ENCODE measurements at regions not wholly inside any gene's neighbourhood (a gene's known extent, or its start where the extent isn't known, plus 50 kb on each side); places are given as distances from the start of the nearest gene placed in this dataset.

- H3K27ac Mint-ChIP-seq, result no peak overlapping the region
- peaks cover 0 to 9% (median 3%) of the 10 kb centered on the region in 8 donors for H3K9me3 Mint-ChIP-seq
- POLR2A ChIA-PET (ENCODE audit: partially characterized antibody), result no interaction called here
- no peak for DNase-seq
- no peaks in the 10 kb centered on the region for H3K36me3 ChIP-seq (ENCODE audit: insufficient read depth, low read length)
- H3K27ac ChIP-seq (ENCODE audit: low read depth, low read length), result no peak overlapping the region
- H3K4me3 ChIP-seq (ENCODE audit: low read length in 2 of 2), result no peak overlapping the region
- H3K4me1 ChIP-seq (ENCODE audit: insufficient read depth, low read length), result no peaks in the 10 kb centered on the region
- no peaks in the 10 kb centered on the region for H3K4me1 Mint-ChIP-seq
- no peaks in the 10 kb centered on the region for H3K27me3 ChIP-seq (ENCODE audit: insufficient read depth, low read length)
- CTCF ChIA-PET (ENCODE audit: partially characterized antibody), result no interaction called here
- no peaks in the 10 kb centered on the region for H3K27me3 Mint-ChIP-seq
- H3K36me3 Mint-ChIP-seq, result peaks cover 0 to 3% of the 10 kb centered on the region in 2 donors
- no peaks in the 10 kb centered on the region for H3K9me3 ChIP-seq (ENCODE audit: control insufficient read depth in 1 of 2, low read length in 2 of 2)
- no peak overlapping the region for H3K4me3 Mint-ChIP-seq
- intact Hi-C loops (cut with micrococcal nuclease), result no loop called here
Measured at GRCh38 chr14:40123816-40124215, 691.6 kb upstream of the FBXO33 start.

GRCh38 chr14:40122968-40123648 is 690.9 kb upstream of the FBXO33 start:
- H3K27me3 Mint-ChIP-seq, result no peaks in the 10 kb centered on the region
- peaks cover 0 to 7% (median 4%) of the 10 kb centered on the region in 8 donors for H3K9me3 Mint-ChIP-seq
- H3K27ac Mint-ChIP-seq, result no peak overlapping the region
- no peak overlapping the region for H3K27ac ChIP-seq (ENCODE audit: low read depth, low read length)
- intact Hi-C loops (cut with micrococcal nuclease), result no loop called here
- H3K36me3 Mint-ChIP-seq, result peaks cover 0 to 3% of the 10 kb centered on the region in 2 donors
- H3K4me1 ChIP-seq (ENCODE audit: insufficient read depth, low read length), result no peaks in the 10 kb centered on the region
- H3K4me3 Mint-ChIP-seq, result no peak overlapping the region
- no peaks in the 10 kb centered on the region for H3K9me3 ChIP-seq (ENCODE audit: control insufficient read depth in 1 of 2, low read length in 2 of 2)
- POLR2A ChIA-PET (ENCODE audit: partially characterized antibody), result no interaction called here
- CTCF ChIA-PET (ENCODE audit: partially characterized antibody), result no interaction called here
- H3K36me3 ChIP-seq (ENCODE audit: insufficient read depth, low read length), result no peaks in the 10 kb centered on the region
- no peak overlapping the region for H3K4me3 ChIP-seq (ENCODE audit: low read length in 2 of 2)
- H3K27me3 ChIP-seq (ENCODE audit: insufficient read depth, low read length), result no peaks in the 10 kb centered on the region
- H3K4me1 Mint-ChIP-seq, result no peaks in the 10 kb centered on the region
- no peak for DNase-seq

GRCh38 chr14:40119765-40120164 is 687.5 kb upstream of the FBXO33 start:
- peaks cover 0 to 7% (median 0%) of the 10 kb centered on the region in 8 donors for H3K9me3 Mint-ChIP-seq
- H3K27me3 Mint-ChIP-seq, result no peaks in the 10 kb centered on the region
- no peaks in the 10 kb centered on the region for H3K36me3 ChIP-seq (ENCODE audit: insufficient read depth, low read length)
- CTCF ChIA-PET (ENCODE audit: partially characterized antibody), result no interaction called here
- H3K4me1 Mint-ChIP-seq, result no peaks in the 10 kb centered on the region
- H3K9me3 ChIP-seq (ENCODE audit: control insufficient read depth in 1 of 2, low read length in 2 of 2), result no peaks in the 10 kb centered on the region
- no peaks in the 10 kb centered on the region for H3K27me3 ChIP-seq (ENCODE audit: insufficient read depth, low read length)
- no peak overlapping the region for H3K4me3 ChIP-seq (ENCODE audit: low read length in 2 of 2)
- H3K27ac Mint-ChIP-seq, result no peak overlapping the region
- no peaks in the 10 kb centered on the region for H3K36me3 Mint-ChIP-seq
- DNase-seq, result no peak
- no peak overlapping the region for H3K27ac ChIP-seq (ENCODE audit: low read depth, low read length)
- no peaks in the 10 kb centered on the region for H3K4me1 ChIP-seq (ENCODE audit: insufficient read depth, low read length)
- POLR2A ChIA-PET (ENCODE audit: partially characterized antibody), result no interaction called here
- H3K4me3 Mint-ChIP-seq, result no peak overlapping the region
- intact Hi-C loops (cut with micrococcal nuclease), result no loop called here

GRCh38 chr14:40119321-40119720 is 687.1 kb upstream of the FBXO33 start:
- H3K4me1 Mint-ChIP-seq, result no peaks in the 10 kb centered on the region
- H3K27ac Mint-ChIP-seq, result no peak overlapping the region
- intact Hi-C loops (cut with micrococcal nuclease), result no loop called here
- no peaks in the 10 kb centered on the region for H3K36me3 ChIP-seq (ENCODE audit: insufficient read depth, low read length)
- H3K27me3 ChIP-seq (ENCODE audit: insufficient read depth, low read length), result no peaks in the 10 kb centered on the region
- no peaks in the 10 kb centered on the region for H3K27me3 Mint-ChIP-seq
- H3K9me3 Mint-ChIP-seq, result peaks cover 0 to 7% (median 0%) of the 10 kb centered on the region in 8 donors
- ChIA-PET CTCF (ENCODE audit: partially characterized antibody) (no interaction called here), POLR2A (ENCODE audit: partially characterized antibody) (no interaction called here)
- H3K9me3 ChIP-seq (ENCODE audit: control insufficient read depth in 1 of 2, low read length in 2 of 2), result no peaks in the 10 kb centered on the region
- H3K36me3 Mint-ChIP-seq, result no peaks in the 10 kb centered on the region
- DNase-seq, result no peak
- H3K4me1 ChIP-seq (ENCODE audit: insufficient read depth, low read length), result no peaks in the 10 kb centered on the region
- H3K27ac ChIP-seq (ENCODE audit: low read depth, low read length), result no peak overlapping the region
- H3K4me3 Mint-ChIP-seq, result no peak overlapping the region
- no peak overlapping the region for H3K4me3 ChIP-seq (ENCODE audit: low read length in 2 of 2)

GRCh38 chr14:40115583-40115982 is 683.4 kb upstream of the FBXO33 start:
- intact Hi-C loops (cut with micrococcal nuclease), result no loop called here
- Histone ChIP-seq H3K36me3 (ENCODE audit: insufficient read depth, low read length) (no peaks in the 10 kb centered on the region), H3K27ac (ENCODE audit: low read depth, low read length) (no peak overlapping the region), H3K4me1 (ENCODE audit: insufficient read depth, low read length) (no peaks in the 10 kb centered on the region), H3K9me3 (ENCODE audit: control insufficient read depth in 1 of 2, low read length in 2 of 2) (no peaks in the 10 kb centered on the region), H3K4me3 (ENCODE audit: low read length in 2 of 2) (no peak overlapping the region), H3K27me3 (ENCODE audit: insufficient read depth, low read length) (no peaks in the 10 kb centered on the region)
- H3K36me3 Mint-ChIP-seq, result no peaks in the 10 kb centered on the region
- CTCF ChIA-PET (ENCODE audit: partially characterized antibody), result no interaction called here
- no peak overlapping the region for H3K4me3 Mint-ChIP-seq
- DNase-seq, result no peak
- POLR2A ChIA-PET (ENCODE audit: partially characterized antibody), result no interaction called here
- H3K9me3 Mint-ChIP-seq, result peaks cover 0 to 11% (median 3%) of the 10 kb centered on the region in 8 donors
- H3K4me1 Mint-ChIP-seq, result no peaks in the 10 kb centered on the region
- no peaks in the 10 kb centered on the region for H3K27me3 Mint-ChIP-seq
- no peak overlapping the region for H3K27ac Mint-ChIP-seq

GRCh38 chr14:40113671-40114070 is 681.4 kb upstream of the FBXO33 start:
- Histone ChIP-seq H3K27ac (ENCODE audit: low read depth, low read length) (no peak overlapping the region), H3K9me3 (ENCODE audit: control insufficient read depth in 1 of 2, low read length in 2 of 2) (no peaks in the 10 kb centered on the region), H3K36me3 (ENCODE audit: insufficient read depth, low read length) (no peaks in the 10 kb centered on the region), H3K4me3 (ENCODE audit: low read length in 2 of 2) (no peak overlapping the region), H3K27me3 (ENCODE audit: insufficient read depth, low read length) (no peaks in the 10 kb centered on the region), H3K4me1 (ENCODE audit: insufficient read depth, low read length) (no peaks in the 10 kb centered on the region)
- intact Hi-C loops (cut with micrococcal nuclease), result no loop called here
- no peak overlapping the region for H3K4me3 Mint-ChIP-seq
- ChIA-PET CTCF (ENCODE audit: partially characterized antibody) (no interaction called here), POLR2A (ENCODE audit: partially characterized antibody) (no interaction called here)
- peaks cover 0 to 13% (median 6%) of the 10 kb centered on the region in 8 donors for H3K9me3 Mint-ChIP-seq
- no peak overlapping the region for H3K27ac Mint-ChIP-seq
- DNase-seq, result no peak
- H3K36me3 Mint-ChIP-seq, result no peaks in the 10 kb centered on the region
- H3K4me1 Mint-ChIP-seq, result no peaks in the 10 kb centered on the region
- no peaks in the 10 kb centered on the region for H3K27me3 Mint-ChIP-seq

- Mint-ChIP-seq H3K27ac (no peak overlapping the region), H3K27me3 (no peaks in the 10 kb centered on the region), H3K4me1 (no peaks in the 10 kb centered on the region), H3K9me3 (peaks cover 2 to 24% (median 13%) of the 10 kb centered on the region in 8 donors), H3K36me3 (no peaks in the 10 kb centered on the region), H3K4me3 (no peak overlapping the region)
- Histone ChIP-seq H3K4me3 (ENCODE audit: low read length in 2 of 2) (no peak overlapping the region), H3K4me1 (ENCODE audit: insufficient read depth, low read length) (no peaks in the 10 kb centered on the region), H3K36me3 (ENCODE audit: insufficient read depth, low read length) (no peaks in the 10 kb centered on the region), H3K9me3 (ENCODE audit: control insufficient read depth in 1 of 2, low read length in 2 of 2) (no peaks in the 10 kb centered on the region), H3K27ac (ENCODE audit: low read depth, low read length) (no peak overlapping the region), H3K27me3 (ENCODE audit: insufficient read depth, low read length) (no peaks in the 10 kb centered on the region)
- ChIA-PET CTCF (ENCODE audit: partially characterized antibody) (no interaction called here), POLR2A (ENCODE audit: partially characterized antibody) (no interaction called here)
- intact Hi-C loops (cut with micrococcal nuclease), result no loop called here
- DNase-seq, result no peak
Measured at GRCh38 chr14:40100544-40101196, 668.4 kb upstream of the FBXO33 start.

All from CD4-positive, alpha-beta memory T cell (primary cell).